ENCODE measurements at regions not wholly inside any gene's neighbourhood (a gene's known extent, or its start where the extent isn't known, plus 50 kb on each side); places are given as distances from the start of the nearest gene placed in this dataset.

GRCh38 chr12:89185181-89185580 is 167.1 kb downstream of the DUSP6 start:
- TF ChIP-seq CTCF (IDR thresholded peaks at IDR 0.05) (no peak), EZH2 (IDR thresholded peaks at IDR 0.05) (no peak), EZH2phosphoT487 (IDR thresholded peaks at IDR 0.05) (no peak)
